ENCODE measurements at regions not wholly inside any gene's neighbourhood (a gene's known extent, or its start where the extent isn't known, plus 50 kb on each side); places are given as distances from the start of the nearest gene placed in this dataset.

GRCh38 chr6:121020656-121021055 is 313.6 kb downstream of the TBC1D32 start:
- H2BK5ac ChIP-seq (ENCODE audit: low read length) = no peak overlapping the region
- no peaks in the 10 kb centered on the region for H3K4me1 ChIP-seq (ENCODE audit: control insufficient read depth, low read depth, low read length)
- H2BK15ac ChIP-seq (replicated peaks; ENCODE audit: low read depth) = no peak overlapping the region
- no peak overlapping the region for H3K23ac ChIP-seq (ENCODE audit: low read length)
- no peaks in the 10 kb centered on the region for H3K27me3 ChIP-seq (ENCODE audit: insufficient read depth, low read length, poor library complexity)
- H3K4me2 ChIP-seq (ENCODE audit: low read length) = no peak overlapping the region
- no peak overlapping the region for H3K4me3 ChIP-seq (ENCODE audit: low read length)
- H3K79me1 ChIP-seq (ENCODE audit: low read length) = no peaks in the 10 kb centered on the region
- no peak for DNase-seq
- no peaks in the 10 kb centered on the region for H3K36me3 ChIP-seq (ENCODE audit: control insufficient read depth, insufficient read depth, low read length)
- no peak overlapping the region for H3K9ac ChIP-seq (ENCODE audit: low read length)
- no peak overlapping the region for H2BK120ac ChIP-seq (ENCODE audit: low read depth, low read length)
- H3K4ac ChIP-seq (ENCODE audit: low read depth, low read length) = no peak overlapping the region
- H4K5ac ChIP-seq (ENCODE audit: low read length) = no peak overlapping the region
- H3K27ac ChIP-seq (ENCODE audit: low read depth, low read length) = no peak overlapping the region
- no peak overlapping the region for H4K8ac ChIP-seq (ENCODE audit: low read depth, low read length)
- no peak overlapping the region for H2AK5ac ChIP-seq (ENCODE audit: low read length)
- H3K18ac ChIP-seq (ENCODE audit: low read length) = no peak overlapping the region
- H3K56ac ChIP-seq (ENCODE audit: low read length) = no peak overlapping the region
- no peaks in the 10 kb centered on the region for H3K79me2 ChIP-seq (ENCODE audit: control insufficient read depth, insufficient read depth, low read length)

- Histone ChIP-seq H3K4me1 (ENCODE audit: control insufficient read depth, low read depth, low read length) (no peaks in the 10 kb centered on the region), H4K5ac (ENCODE audit: low read length) (no peak overlapping the region), H3K9ac (ENCODE audit: low read length) (no peak overlapping the region), H3K4me2 (ENCODE audit: low read length) (no peak overlapping the region), H2BK120ac (ENCODE audit: low read depth, low read length) (no peak overlapping the region), H3K18ac (ENCODE audit: low read length) (no peak overlapping the region), H3K23ac (ENCODE audit: low read length) (no peak overlapping the region), H3K27me3 (ENCODE audit: insufficient read depth, low read length, poor library complexity) (peaks cover 2% of the 10 kb centered on the region), H3K56ac (ENCODE audit: low read length) (no peak overlapping the region), H3K79me2 (ENCODE audit: control insufficient read depth, insufficient read depth, low read length) (no peaks in the 10 kb centered on the region), H3K4ac (ENCODE audit: low read depth, low read length) (no peak overlapping the region), H3K4me3 (ENCODE audit: low read length) (no peak overlapping the region), H2BK5ac (ENCODE audit: low read length) (no peak overlapping the region), H2AK5ac (ENCODE audit: low read length) (no peak overlapping the region), H3K27ac (ENCODE audit: low read depth, low read length) (no peak overlapping the region), H3K79me1 (ENCODE audit: low read length) (no peaks in the 10 kb centered on the region), H3K36me3 (ENCODE audit: control insufficient read depth, insufficient read depth, low read length) (no peaks in the 10 kb centered on the region), H2BK15ac (replicated peaks; ENCODE audit: low read depth) (no peak overlapping the region), H4K8ac (ENCODE audit: low read depth, low read length) (no peak overlapping the region)
- DNase-seq = no peak
These were observed 325.7 kb downstream of the TBC1D32 start for GRCh38 chr6:121008553-121008952.

- peaks cover 2% of the 10 kb centered on the region for H3K27me3 ChIP-seq (ENCODE audit: insufficient read depth, low read length, poor library complexity)
- WGBS (ENCODE audit: extremely low coverage, insufficient coverage, low lambda C conversion rate) = no CpG with 5 or more reads among the region's 2 CpGs
- no peak overlapping the region for H3K23ac ChIP-seq (ENCODE audit: low read length)
- H2BK5ac ChIP-seq (ENCODE audit: low read length) = no peak overlapping the region
- H3K27ac ChIP-seq (ENCODE audit: low read depth, low read length) = no peak overlapping the region
- no peak overlapping the region for H2BK15ac ChIP-seq (replicated peaks; ENCODE audit: low read depth)
- no peak overlapping the region for H3K4me2 ChIP-seq (ENCODE audit: low read length)
- H3K79me1 ChIP-seq (ENCODE audit: low read length) = no peaks in the 10 kb centered on the region
- no peak overlapping the region for H3K9ac ChIP-seq (ENCODE audit: low read length)
- H2AK5ac ChIP-seq (ENCODE audit: low read length) = no peak overlapping the region
- no peaks in the 10 kb centered on the region for H3K79me2 ChIP-seq (ENCODE audit: control insufficient read depth, insufficient read depth, low read length)
- H3K56ac ChIP-seq (ENCODE audit: low read length) = no peak overlapping the region
- H4K5ac ChIP-seq (ENCODE audit: low read length) = no peak overlapping the region
- no peak for DNase-seq
- H3K36me3 ChIP-seq (ENCODE audit: control insufficient read depth, insufficient read depth, low read length) = no peaks in the 10 kb centered on the region
- no peak overlapping the region for H3K18ac ChIP-seq (ENCODE audit: low read length)
- H2BK120ac ChIP-seq (ENCODE audit: low read depth, low read length) = no peak overlapping the region
- no peaks in the 10 kb centered on the region for H3K4me1 ChIP-seq (ENCODE audit: control insufficient read depth, low read depth, low read length)
- H4K8ac ChIP-seq (ENCODE audit: low read depth, low read length) = no peak overlapping the region
- H3K4me3 ChIP-seq (ENCODE audit: low read length) = no peak overlapping the region
- no peak overlapping the region for H3K4ac ChIP-seq (ENCODE audit: low read depth, low read length)
These were observed 328.3 kb downstream of the TBC1D32 start for GRCh38 chr6:121006024-121006423.

GRCh38 chr6:121000381-121000780 is 333.9 kb downstream of the TBC1D32 start:
- no peak overlapping the region for H3K56ac ChIP-seq (ENCODE audit: low read length)
- no peak overlapping the region for H4K5ac ChIP-seq (ENCODE audit: low read length)
- no CpG with 5 or more reads among the region's 5 CpGs for WGBS (ENCODE audit: extremely low coverage, insufficient coverage, low lambda C conversion rate)
- H4K8ac ChIP-seq (ENCODE audit: low read depth, low read length) = no peak overlapping the region
- H3K23ac ChIP-seq (ENCODE audit: low read length) = no peak overlapping the region
- no peaks in the 10 kb centered on the region for H3K27me3 ChIP-seq (ENCODE audit: insufficient read depth, low read length, poor library complexity)
- no peak overlapping the region for H3K9ac ChIP-seq (ENCODE audit: low read length)
- no peak overlapping the region for H3K4ac ChIP-seq (ENCODE audit: low read depth, low read length)
- no peak overlapping the region for H2BK15ac ChIP-seq (replicated peaks; ENCODE audit: low read depth)
- no peaks in the 10 kb centered on the region for H3K79me2 ChIP-seq (ENCODE audit: control insufficient read depth, insufficient read depth, low read length)
- H2BK5ac ChIP-seq (ENCODE audit: low read length) = no peak overlapping the region
- H3K4me3 ChIP-seq (ENCODE audit: low read length) = no peak overlapping the region
- H3K36me3 ChIP-seq (ENCODE audit: control insufficient read depth, insufficient read depth, low read length) = no peaks in the 10 kb centered on the region
- no peak overlapping the region for H2AK5ac ChIP-seq (ENCODE audit: low read length)
- DNase-seq = no peak
- H3K79me1 ChIP-seq (ENCODE audit: low read length) = no peaks in the 10 kb centered on the region
- H3K4me1 ChIP-seq (ENCODE audit: control insufficient read depth, low read depth, low read length) = no peaks in the 10 kb centered on the region
- no peak overlapping the region for H3K27ac ChIP-seq (ENCODE audit: low read depth, low read length)
- H3K18ac ChIP-seq (ENCODE audit: low read length) = peak overlapping the region; percentile 45
- no peak overlapping the region for H3K4me2 ChIP-seq (ENCODE audit: low read length)
- H2BK120ac ChIP-seq (ENCODE audit: low read depth, low read length) = no peak overlapping the region

- no peak overlapping the region for H3K4me2 ChIP-seq (ENCODE audit: low read length)
- H4K5ac ChIP-seq (ENCODE audit: low read length) = no peak overlapping the region
- H2BK5ac ChIP-seq (ENCODE audit: low read length) = no peak overlapping the region
- no peak overlapping the region for H3K18ac ChIP-seq (ENCODE audit: low read length)
- no peak overlapping the region for H3K27ac ChIP-seq (ENCODE audit: low read depth, low read length)
- H2AK5ac ChIP-seq (ENCODE audit: low read length) = no peak overlapping the region
- H4K8ac ChIP-seq (ENCODE audit: low read depth, low read length) = no peak overlapping the region
- no peaks in the 10 kb centered on the region for H3K79me1 ChIP-seq (ENCODE audit: low read length)
- no peaks in the 10 kb centered on the region for H3K27me3 ChIP-seq (ENCODE audit: insufficient read depth, low read length, poor library complexity)
- H2BK120ac ChIP-seq (ENCODE audit: low read depth, low read length) = no peak overlapping the region
- no peaks in the 10 kb centered on the region for H3K36me3 ChIP-seq (ENCODE audit: control insufficient read depth, insufficient read depth, low read length)
- H2BK15ac ChIP-seq (replicated peaks; ENCODE audit: low read depth) = no peak overlapping the region
- no peak overlapping the region for H3K23ac ChIP-seq (ENCODE audit: low read length)
- no peaks in the 10 kb centered on the region for H3K79me2 ChIP-seq (ENCODE audit: control insufficient read depth, insufficient read depth, low read length)
- H3K4ac ChIP-seq (ENCODE audit: low read depth, low read length) = no peak overlapping the region
- DNase-seq = no peak
- no peak overlapping the region for H3K56ac ChIP-seq (ENCODE audit: low read length)
- H3K4me3 ChIP-seq (ENCODE audit: low read length) = no peak overlapping the region
- no CpG with 5 or more reads among the region's 5 CpGs for WGBS (ENCODE audit: extremely low coverage, insufficient coverage, low lambda C conversion rate)
- no peak overlapping the region for H3K9ac ChIP-seq (ENCODE audit: low read length)
- H3K4me1 ChIP-seq (ENCODE audit: control insufficient read depth, low read depth, low read length) = no peaks in the 10 kb centered on the region
These were observed 337.9 kb downstream of the TBC1D32 start for GRCh38 chr6:120996340-120996739.

- no peaks in the 10 kb centered on the region for H3K4me1 ChIP-seq (ENCODE audit: control insufficient read depth, low read depth, low read length)
- H2BK5ac ChIP-seq (ENCODE audit: low read length) = no peak overlapping the region
- 100% methylated on average over 1 of the region's 4 CpGs for WGBS (ENCODE audit: extremely low coverage, insufficient coverage, low lambda C conversion rate)
- H4K5ac ChIP-seq (ENCODE audit: low read length) = no peak overlapping the region
- no peak overlapping the region for H3K4ac ChIP-seq (ENCODE audit: low read depth, low read length)
- H3K56ac ChIP-seq (ENCODE audit: low read length) = no peak overlapping the region
- no peak overlapping the region for H2BK15ac ChIP-seq (replicated peaks; ENCODE audit: low read depth)
- H3K18ac ChIP-seq (ENCODE audit: low read length) = no peak overlapping the region
- no peaks in the 10 kb centered on the region for H3K79me2 ChIP-seq (ENCODE audit: control insufficient read depth, insufficient read depth, low read length)
- H4K8ac ChIP-seq (ENCODE audit: low read depth, low read length) = no peak overlapping the region
- no peak overlapping the region for H2BK120ac ChIP-seq (ENCODE audit: low read depth, low read length)
- no peak overlapping the region for H3K23ac ChIP-seq (ENCODE audit: low read length)
- no peak overlapping the region for H3K4me2 ChIP-seq (ENCODE audit: low read length)
- no peaks in the 10 kb centered on the region for H3K79me1 ChIP-seq (ENCODE audit: low read length)
- no peak overlapping the region for H2AK5ac ChIP-seq (ENCODE audit: low read length)
- no peak overlapping the region for H3K9ac ChIP-seq (ENCODE audit: low read length)
- H3K4me3 ChIP-seq (ENCODE audit: low read length) = no peak overlapping the region
- no peak overlapping the region for H3K27ac ChIP-seq (ENCODE audit: low read depth, low read length)
- H3K36me3 ChIP-seq (ENCODE audit: control insufficient read depth, insufficient read depth, low read length) = no peaks in the 10 kb centered on the region
- no peak for DNase-seq
- no peaks in the 10 kb centered on the region for H3K27me3 ChIP-seq (ENCODE audit: insufficient read depth, low read length, poor library complexity)
These were observed 339.7 kb downstream of the TBC1D32 start for GRCh38 chr6:120994573-120994967.

Measured in mesendoderm (in vitro differentiated cells).